NCI-H446 (cell line): ENCODE measurements at regions not wholly inside any gene's neighbourhood (a gene's known extent, or its start where the extent isn't known, plus 50 kb on each side); places are given as distances from the start of the nearest gene placed in this dataset.

Source experiments
- DNase-seq, 2 experiments: peaks; one replicate each; lab custom pipeline; 2025; lab: John Stamatoyannopoulos, UW

- DNase-seq = no peak
Observed at GRCh38 chr7:121450631-121451198, 54.6 kb upstream of the FAM3C start.

DNA sequence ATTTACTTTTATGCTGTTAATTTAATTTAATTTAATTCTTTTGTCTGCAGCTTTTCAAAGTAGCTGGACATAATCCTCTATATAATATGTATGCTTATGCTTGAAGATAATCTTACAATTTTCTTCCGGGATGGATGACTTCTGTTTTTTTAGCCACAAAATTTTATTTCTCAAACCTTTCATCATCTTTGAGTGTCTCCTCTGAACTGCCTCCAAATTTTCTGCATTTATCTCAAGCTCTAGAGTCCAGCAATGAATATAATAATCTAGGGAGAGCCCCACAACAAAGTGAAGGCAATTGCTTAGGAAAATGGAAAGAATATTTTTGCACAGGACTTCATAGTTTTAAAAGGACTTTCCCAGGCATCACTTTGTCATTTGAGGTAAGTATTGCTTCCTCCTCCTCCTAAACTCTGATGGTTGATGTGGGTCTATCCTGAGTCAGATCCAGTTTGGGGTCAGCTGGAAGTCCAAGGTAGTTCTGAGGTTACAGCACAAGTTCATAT, 53.7 kb upstream of the FAM3C start:
- DNase-seq = no peak

- DNase-seq = peak in 1 of 2 experiments; percentile 3
Observed at GRCh38 chr7:121449329-121449728, 53.2 kb upstream of the FAM3C start.

- no peak for DNase-seq
Observed at GRCh38 chr7:121448429-121448828, 52.3 kb upstream of the FAM3C start.

GRCh38 chr7:121447911-121448300, 51.8 kb upstream of the FAM3C start:
- DNase-seq = no peak

- DNase-seq = peak in 1 of 2 experiments; percentile 10
Observed at GRCh38 chr7:121447243-121447910, 51.3 kb upstream of the FAM3C start.

GRCh38 chr7:121446526-121446925, 50.4 kb upstream of the FAM3C start:
- no peak for DNase-seq
